ENCODE measurements at regions not wholly inside any gene's neighbourhood (a gene's known extent, or its start where the extent isn't known, plus 50 kb on each side); places are given as distances from the start of the nearest gene placed in this dataset.
A peak's percentile ranks its signal among the peaks of the same experiment; 100 is the strongest.

- Histone ChIP-seq H3K4me3 (no peak overlapping the region), H3K9me3 (no peaks in the 10 kb centered on the region), H3K27ac (no peak overlapping the region), H3K36me3 (no peaks in the 10 kb centered on the region), H3K4me1 (no peaks in the 10 kb centered on the region), H3K27me3 (peaks cover 0 to 10% (median 0%) of the 10 kb centered on the region in 4 donors)
- TF ChIP-seq, protein P1, sequence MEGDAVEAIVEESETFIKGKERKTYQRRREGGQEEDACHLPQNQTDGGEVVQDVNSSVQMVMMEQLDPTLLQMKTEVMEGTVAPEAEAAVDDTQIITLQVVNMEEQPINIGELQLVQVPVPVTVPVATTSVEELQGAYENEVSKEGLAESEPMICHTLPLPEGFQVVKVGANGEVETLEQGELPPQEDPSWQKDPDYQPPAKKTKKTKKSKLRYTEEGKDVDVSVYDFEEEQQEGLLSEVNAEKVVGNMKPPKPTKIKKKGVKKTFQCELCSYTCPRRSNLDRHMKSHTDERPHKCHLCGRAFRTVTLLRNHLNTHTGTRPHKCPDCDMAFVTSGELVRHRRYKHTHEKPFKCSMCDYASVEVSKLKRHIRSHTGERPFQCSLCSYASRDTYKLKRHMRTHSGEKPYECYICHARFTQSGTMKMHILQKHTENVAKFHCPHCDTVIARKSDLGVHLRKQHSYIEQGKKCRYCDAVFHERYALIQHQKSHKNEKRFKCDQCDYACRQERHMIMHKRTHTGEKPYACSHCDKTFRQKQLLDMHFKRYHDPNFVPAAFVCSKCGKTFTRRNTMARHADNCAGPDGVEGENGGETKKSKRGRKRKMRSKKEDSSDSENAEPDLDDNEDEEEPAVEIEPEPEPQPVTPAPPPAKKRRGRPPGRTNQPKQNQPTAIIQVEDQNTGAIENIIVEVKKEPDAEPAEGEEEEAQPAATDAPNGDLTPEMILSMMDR (IDR thresholded peaks at IDR 0.05) = no peak
- intact Hi-C loops (cut with DNase I) = no loop called here
- ATAC-seq = no peak
- 64 to 80% methylated on average over 3 of the region's 3 CpGs for WGBS, 2 donors
- DNase-seq = no peak
- FAIRE-seq = no peak
These were observed 87.6 kb upstream of the TSPAN7 start for GRCh38 chrX:38473701-38474100.

- TF ChIP-seq, protein P1 (IDR thresholded peaks at IDR 0.05) = no peak
- Histone ChIP-seq H3K27ac (no peak overlapping the region), H3K36me3 (no peaks in the 10 kb centered on the region), H3K4me3 (no peak overlapping the region), H3K27me3 (peaks cover 0 to 10% (median 0%) of the 10 kb centered on the region in 4 donors), H3K9me3 (no peaks in the 10 kb centered on the region), H3K4me1 (no peaks in the 10 kb centered on the region)
- intact Hi-C loops (cut with DNase I) = no loop called here
- DNase-seq = no peak
- 48 to 70% methylated on average over 3 of the region's 3 CpGs for WGBS, 2 donors
- ATAC-seq = no peak
- FAIRE-seq = no peak
These were observed 86.8 kb upstream of the TSPAN7 start for GRCh38 chrX:38474543-38474942.

- H3K4me1 ChIP-seq = no peaks in the 10 kb centered on the region
- no peak for ATAC-seq
- no peak for FAIRE-seq
- WGBS, 2 donors = 65 to 86% methylated on average over 3 of the region's 3 CpGs
- no peak overlapping the region for H3K27ac ChIP-seq
- H3K36me3 ChIP-seq = no peaks in the 10 kb centered on the region
- no peaks in the 10 kb centered on the region for H3K9me3 ChIP-seq
- TF ChIP-seq, protein P1 (IDR thresholded peaks at IDR 0.05) = no peak
- intact Hi-C loops (cut with DNase I) = no loop called here
- no peak overlapping the region for H3K4me3 ChIP-seq
- H3K27me3 ChIP-seq = peaks cover 0 to 11% (median 0%) of the 10 kb centered on the region in 4 donors
- no peak for DNase-seq
These were observed 79.2 kb upstream of the TSPAN7 start for GRCh38 chrX:38482183-38482582.

DNA sequence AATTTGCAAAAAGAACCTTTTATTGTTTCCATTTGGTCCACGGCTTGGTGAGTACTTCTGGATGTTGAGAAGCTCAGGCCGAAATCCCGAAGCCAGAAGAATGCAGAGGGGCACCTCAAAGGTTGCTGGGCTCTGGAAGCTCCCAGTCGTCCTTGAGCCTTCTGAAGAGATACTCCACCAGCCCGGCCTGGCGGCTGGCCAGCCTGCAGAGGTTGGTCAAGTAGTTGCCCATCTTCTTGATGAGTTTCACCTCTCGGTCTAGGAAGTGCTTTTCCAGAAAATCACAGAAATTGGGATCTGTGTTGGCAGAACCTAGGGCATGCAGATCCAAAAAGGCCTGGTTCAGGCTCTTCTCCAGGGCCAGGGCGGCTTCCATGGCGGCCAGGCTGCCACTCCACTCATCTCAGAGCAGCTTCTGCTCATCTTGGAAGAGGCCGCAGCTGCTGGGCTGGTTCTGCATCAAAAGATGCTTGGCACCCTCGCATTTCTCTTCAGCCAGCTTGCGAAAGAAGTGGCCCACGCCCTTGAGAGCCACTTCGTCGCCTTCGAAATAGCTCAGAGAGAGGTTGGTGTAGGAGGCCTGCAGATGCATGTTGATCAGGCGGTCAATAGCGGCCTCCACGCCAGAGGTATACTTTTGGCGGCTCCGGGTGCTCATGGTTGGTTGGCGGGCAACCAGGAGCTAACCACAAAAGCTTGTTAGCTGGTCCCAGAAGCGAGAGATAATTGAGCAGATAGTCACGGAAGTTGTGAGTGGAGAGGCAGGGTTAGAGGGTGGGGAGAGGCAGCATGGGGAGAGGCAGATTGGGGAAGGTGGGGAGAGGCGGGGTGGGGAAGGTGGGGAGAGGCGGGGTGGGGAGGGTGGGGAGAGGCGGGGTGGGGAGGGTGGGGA, 76.5 kb upstream of the TSPAN7 start:
- TF ChIP-seq, protein P1 (IDR thresholded peaks at IDR 0.05) = no peak
- ATAC-seq (no peak), FAIRE-seq (no peak), DNase-seq (peak in 1 of 6 donors; percentile 44)
- peaks cover 0 to 11% (median 0%) of the 10 kb centered on the region in 4 donors for H3K27me3 ChIP-seq
- WGBS, 2 donors = 76 to 91% methylated on average over 24 of the region's 27 CpGs
- no peaks in the 10 kb centered on the region for H3K4me1 ChIP-seq
- no peak overlapping the region for H3K4me3 ChIP-seq
- H3K27ac ChIP-seq = no peak overlapping the region
- no peaks in the 10 kb centered on the region for H3K36me3 ChIP-seq
- intact Hi-C loops (cut with DNase I) = no loop called here
- H3K9me3 ChIP-seq = no peaks in the 10 kb centered on the region

DNA sequence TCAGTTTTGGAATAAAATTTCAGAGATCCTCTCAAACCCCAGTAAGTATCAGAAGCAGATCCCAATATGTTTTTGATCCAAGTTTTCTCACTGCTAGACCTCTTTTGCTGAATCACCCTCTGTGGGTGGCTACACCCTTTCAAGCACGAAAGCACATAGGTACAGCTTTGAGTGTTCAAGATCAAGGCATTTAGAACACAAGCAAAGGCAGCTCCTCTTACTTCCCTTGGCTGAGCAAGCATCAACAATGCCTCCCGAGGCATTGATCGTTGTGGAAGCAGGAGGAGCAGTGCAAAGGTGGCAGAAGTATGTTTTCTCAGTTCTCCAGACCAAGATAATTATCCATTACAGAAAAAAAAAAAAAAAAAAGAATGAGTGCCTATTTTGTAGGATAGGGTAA, 72.0 kb upstream of the TSPAN7 start:
- FAIRE-seq = no peak
- no peak for ATAC-seq

More for the DNA sequence above, 72.0 kb upstream of the TSPAN7 start:
- DNase-seq = no peak
- 51 to 62% methylated on average over 3 of the region's 3 CpGs for WGBS, 2 donors
- no peaks in the 10 kb centered on the region for H3K9me3 ChIP-seq
- H3K27ac ChIP-seq = no peak overlapping the region
- TF ChIP-seq, protein P1 (IDR thresholded peaks at IDR 0.05) = no peak
- H3K4me3 ChIP-seq = no peak overlapping the region
- H3K4me1 ChIP-seq = no peaks in the 10 kb centered on the region
- H3K27me3 ChIP-seq = peaks cover 0 to 16% (median 0%) of the 10 kb centered on the region in 4 donors
- intact Hi-C loops (cut with DNase I) = no loop called here
- no peaks in the 10 kb centered on the region for H3K36me3 ChIP-seq
